ENCODE measurements at regions not wholly inside any gene's neighbourhood (a gene's known extent, or its start where the extent isn't known, plus 50 kb on each side); places are given as distances from the start of the nearest gene placed in this dataset.
A peak's percentile ranks its signal among the peaks of the same experiment; 100 is the strongest.

- H3K18ac ChIP-seq (ENCODE audit: low read depth in 1 of 2, low read length in 2 of 2) = no peak overlapping the region
- H2BK120ac ChIP-seq (ENCODE audit: low read depth, low read length) = no peak overlapping the region
- no peak overlapping the region for H4K91ac ChIP-seq (ENCODE audit: low read length)
- no peak overlapping the region for H2AFZ ChIP-seq (ENCODE audit: low read depth, low read length)
- no peak overlapping the region for H3K14ac ChIP-seq (ENCODE audit: low read length in 2 of 2)
- H3K79me1 ChIP-seq (replicated peaks; ENCODE audit: low read length, poor library complexity, severe bottlenecking) = no peaks in the 10 kb centered on the region
- 100% methylated on average over 1 of the region's 2 CpGs for WGBS
- no peak overlapping the region for H4K8ac ChIP-seq (ENCODE audit: low read length)
- peaks cover 2% of the 10 kb centered on the region for H3K4me1 ChIP-seq (ENCODE audit: control insufficient read depth, insufficient read depth, low read depth, low read length)
- H3K27me3 ChIP-seq (ENCODE audit: control insufficient read depth in 1 of 2, insufficient read depth in 1 of 2, low read length in 2 of 2) = no peaks in the 10 kb centered on the region
- H3K27ac ChIP-seq (ENCODE audit: low read length, poor library complexity, severe bottlenecking) = no peak overlapping the region
- H2AK5ac ChIP-seq (ENCODE audit: low read length, severe bottlenecking) = no peak overlapping the region
- no peak overlapping the region for H3K4me3 ChIP-seq (ENCODE audit: insufficient read depth in 1 of 2, low read depth in 1 of 2, low read length in 2 of 2)
- H3K9ac ChIP-seq (ENCODE audit: low read length) = no peak overlapping the region
- no peak overlapping the region for H2BK5ac ChIP-seq (ENCODE audit: low read depth, low read length, poor library complexity, severe bottlenecking)
- H3K4ac ChIP-seq (ENCODE audit: low read depth in 1 of 2, low read length in 2 of 2) = no peak overlapping the region
- H3K9me3 ChIP-seq (ENCODE audit: control insufficient read depth, low read length) = no peaks in the 10 kb centered on the region
- H3K23ac ChIP-seq (ENCODE audit: low read length in 2 of 2) = no peak overlapping the region
- no peaks in the 10 kb centered on the region for H3K36me3 ChIP-seq (ENCODE audit: control insufficient read depth in 1 of 2, insufficient read depth in 2 of 2, low read depth in 1 of 2, low read length in 2 of 2)
- H3K4me2 ChIP-seq (ENCODE audit: low read length, poor library complexity, severe bottlenecking) = no peak overlapping the region
- no peak overlapping the region for H2BK15ac ChIP-seq (ENCODE audit: low read depth, poor library complexity, severe bottlenecking)
- H2BK12ac ChIP-seq (ENCODE audit: low read length in 2 of 2) = no peak overlapping the region
- DNase-seq = no peak
These were observed 85.1 kb upstream of the ATXN1 start for GRCh38 chr6:16846399-16846778.

- H3K23ac ChIP-seq (ENCODE audit: low read length in 2 of 2) = no peak overlapping the region
- H3K4me3 ChIP-seq (ENCODE audit: insufficient read depth in 1 of 2, low read depth in 1 of 2, low read length in 2 of 2) = no peak overlapping the region
- peak overlapping the region in 1 of 2 experiments; percentile 63 for H2BK12ac ChIP-seq (ENCODE audit: low read length in 2 of 2)
- no peaks in the 10 kb centered on the region for H3K27me3 ChIP-seq (ENCODE audit: control insufficient read depth in 1 of 2, insufficient read depth in 1 of 2, low read length in 2 of 2)
- no peaks in the 10 kb centered on the region for H3K79me1 ChIP-seq (replicated peaks; ENCODE audit: low read length, poor library complexity, severe bottlenecking)
- no peak overlapping the region for H2AK5ac ChIP-seq (ENCODE audit: low read length, severe bottlenecking)
- H2BK5ac ChIP-seq (ENCODE audit: low read depth, low read length, poor library complexity, severe bottlenecking) = no peak overlapping the region
- H3K18ac ChIP-seq (ENCODE audit: low read depth in 1 of 2, low read length in 2 of 2) = no peak overlapping the region
- DNase-seq = no peak
- no peak overlapping the region for H3K4ac ChIP-seq (ENCODE audit: low read depth in 1 of 2, low read length in 2 of 2)
- no peak overlapping the region for H3K4me2 ChIP-seq (ENCODE audit: low read length, poor library complexity, severe bottlenecking)
- H4K91ac ChIP-seq (ENCODE audit: low read length) = no peak overlapping the region
- H3K4me1 ChIP-seq (ENCODE audit: control insufficient read depth, insufficient read depth, low read depth, low read length) = no peaks in the 10 kb centered on the region
- no peaks in the 10 kb centered on the region for H3K36me3 ChIP-seq (ENCODE audit: control insufficient read depth in 1 of 2, insufficient read depth in 2 of 2, low read depth in 1 of 2, low read length in 2 of 2)
- 95% methylated on average over 5 of the region's 5 CpGs for WGBS
- no peak overlapping the region for H4K8ac ChIP-seq (ENCODE audit: low read length)
- no peaks in the 10 kb centered on the region for H3K9me3 ChIP-seq (ENCODE audit: control insufficient read depth, low read length)
- no peak overlapping the region for H3K9ac ChIP-seq (ENCODE audit: low read length)
- no peak overlapping the region for H3K14ac ChIP-seq (ENCODE audit: low read length in 2 of 2)
- no peak overlapping the region for H2BK15ac ChIP-seq (ENCODE audit: low read depth, poor library complexity, severe bottlenecking)
- H2AFZ ChIP-seq (ENCODE audit: low read depth, low read length) = no peak overlapping the region
- H3K27ac ChIP-seq (ENCODE audit: low read length, poor library complexity, severe bottlenecking) = no peak overlapping the region
- no peak overlapping the region for H2BK120ac ChIP-seq (ENCODE audit: low read depth, low read length)
These were observed 82.9 kb upstream of the ATXN1 start for GRCh38 chr6:16844183-16844582.

GRCh38 chr6:16842676-16843075, 81.4 kb upstream of the ATXN1 start:
- Histone ChIP-seq H2BK15ac (ENCODE audit: low read depth, poor library complexity, severe bottlenecking) (no peak overlapping the region), H2AFZ (ENCODE audit: low read depth, low read length) (no peak overlapping the region), H3K4ac (ENCODE audit: low read depth in 1 of 2, low read length in 2 of 2) (no peak overlapping the region), H3K27ac (ENCODE audit: low read length, poor library complexity, severe bottlenecking) (no peak overlapping the region), H3K79me1 (replicated peaks; ENCODE audit: low read length, poor library complexity, severe bottlenecking) (no peaks in the 10 kb centered on the region), H3K14ac (ENCODE audit: low read length in 2 of 2) (no peak overlapping the region), H2BK120ac (ENCODE audit: low read depth, low read length) (no peak overlapping the region), H3K18ac (ENCODE audit: low read depth in 1 of 2, low read length in 2 of 2) (no peak overlapping the region), H3K36me3 (ENCODE audit: control insufficient read depth in 1 of 2, insufficient read depth in 2 of 2, low read depth in 1 of 2, low read length in 2 of 2) (no peaks in the 10 kb centered on the region), H4K8ac (ENCODE audit: low read length) (no peak overlapping the region), H3K9me3 (ENCODE audit: control insufficient read depth, low read length) (no peaks in the 10 kb centered on the region), H2BK5ac (ENCODE audit: low read depth, low read length, poor library complexity, severe bottlenecking) (no peak overlapping the region), H3K4me1 (ENCODE audit: control insufficient read depth, insufficient read depth, low read depth, low read length) (no peaks in the 10 kb centered on the region), H3K4me3 (ENCODE audit: insufficient read depth in 1 of 2, low read depth in 1 of 2, low read length in 2 of 2) (no peak overlapping the region), H3K27me3 (ENCODE audit: control insufficient read depth in 1 of 2, insufficient read depth in 1 of 2, low read length in 2 of 2) (no peaks in the 10 kb centered on the region), H2AK5ac (ENCODE audit: low read length, severe bottlenecking) (no peak overlapping the region), H2BK12ac (ENCODE audit: low read length in 2 of 2) (no peak overlapping the region), H3K9ac (ENCODE audit: low read length) (no peak overlapping the region), H3K23ac (ENCODE audit: low read length in 2 of 2) (no peak overlapping the region), H3K4me2 (ENCODE audit: low read length, poor library complexity, severe bottlenecking) (no peak overlapping the region), H4K91ac (ENCODE audit: low read length) (no peak overlapping the region)
- DNase-seq = no peak
- WGBS = 85% methylated on average over 2 of the region's 4 CpGs

GRCh38 chr6:16841241-16841640, 80.0 kb upstream of the ATXN1 start:
- no peak overlapping the region for H2BK120ac ChIP-seq (ENCODE audit: low read depth, low read length)
- no peak overlapping the region for H2AK5ac ChIP-seq (ENCODE audit: low read length, severe bottlenecking)
- no peak overlapping the region for H3K9ac ChIP-seq (ENCODE audit: low read length)
- no peak overlapping the region for H2BK12ac ChIP-seq (ENCODE audit: low read length in 2 of 2)
- no peak for DNase-seq
- no peak overlapping the region for H3K4ac ChIP-seq (ENCODE audit: low read depth in 1 of 2, low read length in 2 of 2)
- H3K9me3 ChIP-seq (ENCODE audit: control insufficient read depth, low read length) = no peaks in the 10 kb centered on the region
- H2BK5ac ChIP-seq (ENCODE audit: low read depth, low read length, poor library complexity, severe bottlenecking) = no peak overlapping the region
- no peaks in the 10 kb centered on the region for H3K79me1 ChIP-seq (replicated peaks; ENCODE audit: low read length, poor library complexity, severe bottlenecking)
- H3K23ac ChIP-seq (ENCODE audit: low read length in 2 of 2) = no peak overlapping the region
- no peaks in the 10 kb centered on the region for H3K27me3 ChIP-seq (ENCODE audit: control insufficient read depth in 1 of 2, insufficient read depth in 1 of 2, low read length in 2 of 2)
- H3K18ac ChIP-seq (ENCODE audit: low read depth in 1 of 2, low read length in 2 of 2) = no peak overlapping the region
- H2BK15ac ChIP-seq (ENCODE audit: low read depth, poor library complexity, severe bottlenecking) = no peak overlapping the region
- H3K27ac ChIP-seq (ENCODE audit: low read length, poor library complexity, severe bottlenecking) = no peak overlapping the region
- no peak overlapping the region for H2AFZ ChIP-seq (ENCODE audit: low read depth, low read length)
- no peak overlapping the region for H3K4me3 ChIP-seq (ENCODE audit: insufficient read depth in 1 of 2, low read depth in 1 of 2, low read length in 2 of 2)
- no peaks in the 10 kb centered on the region for H3K4me1 ChIP-seq (ENCODE audit: control insufficient read depth, insufficient read depth, low read depth, low read length)
- no peak overlapping the region for H3K14ac ChIP-seq (ENCODE audit: low read length in 2 of 2)
- peak overlapping the region; percentile 28 for H4K91ac ChIP-seq (ENCODE audit: low read length)
- no peak overlapping the region for H3K4me2 ChIP-seq (ENCODE audit: low read length, poor library complexity, severe bottlenecking)
- WGBS = 91% methylated on average over 7 of the region's 7 CpGs
- H4K8ac ChIP-seq (ENCODE audit: low read length) = no peak overlapping the region
- H3K36me3 ChIP-seq (ENCODE audit: control insufficient read depth in 1 of 2, insufficient read depth in 2 of 2, low read depth in 1 of 2, low read length in 2 of 2) = no peaks in the 10 kb centered on the region

Data from mesenchymal stem cell (in vitro differentiated cells and primary cell).